ENCODE measurements at regions not wholly inside any gene's neighbourhood (a gene's known extent, or its start where the extent isn't known, plus 50 kb on each side); places are given as distances from the start of the nearest gene placed in this dataset.

- TF ChIP-seq, protein P1, sequence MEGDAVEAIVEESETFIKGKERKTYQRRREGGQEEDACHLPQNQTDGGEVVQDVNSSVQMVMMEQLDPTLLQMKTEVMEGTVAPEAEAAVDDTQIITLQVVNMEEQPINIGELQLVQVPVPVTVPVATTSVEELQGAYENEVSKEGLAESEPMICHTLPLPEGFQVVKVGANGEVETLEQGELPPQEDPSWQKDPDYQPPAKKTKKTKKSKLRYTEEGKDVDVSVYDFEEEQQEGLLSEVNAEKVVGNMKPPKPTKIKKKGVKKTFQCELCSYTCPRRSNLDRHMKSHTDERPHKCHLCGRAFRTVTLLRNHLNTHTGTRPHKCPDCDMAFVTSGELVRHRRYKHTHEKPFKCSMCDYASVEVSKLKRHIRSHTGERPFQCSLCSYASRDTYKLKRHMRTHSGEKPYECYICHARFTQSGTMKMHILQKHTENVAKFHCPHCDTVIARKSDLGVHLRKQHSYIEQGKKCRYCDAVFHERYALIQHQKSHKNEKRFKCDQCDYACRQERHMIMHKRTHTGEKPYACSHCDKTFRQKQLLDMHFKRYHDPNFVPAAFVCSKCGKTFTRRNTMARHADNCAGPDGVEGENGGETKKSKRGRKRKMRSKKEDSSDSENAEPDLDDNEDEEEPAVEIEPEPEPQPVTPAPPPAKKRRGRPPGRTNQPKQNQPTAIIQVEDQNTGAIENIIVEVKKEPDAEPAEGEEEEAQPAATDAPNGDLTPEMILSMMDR (tag by site-specific recombination; IDR thresholded peaks at IDR 0.05), result no peak
- TF ChIP-seq ZNF148 (tag by site-specific recombination; IDR thresholded peaks at IDR 0.05; ENCODE audit: borderline replicate concordance) (no peak), SALL2 (tag by site-specific recombination; IDR thresholded peaks at IDR 0.05; ENCODE audit: borderline replicate concordance) (no peak), IKZF3 (tag by site-specific recombination; IDR thresholded peaks at IDR 0.05) (no peak)
Observed at GRCh38 chr2:177338177-177338721, 54.3 kb upstream of the AGPS start.
